GM19463 (cell line): ENCODE measurements at regions not wholly inside any gene's neighbourhood (a gene's known extent, or its start where the extent isn't known, plus 50 kb on each side); places are given as distances from the start of the nearest gene placed in this dataset.

Experiments used
- ATAC-seq: cut with Tn5 transposase; IDR thresholded peaks from one replicate; pipeline ENCODE4 v1.9.1; 2021; ENCODE audit warnings: mild to moderate bottlenecking, moderate library complexity; ENCODE audit not compliant: unreplicated experiment

GRCh38 chr1:29502911-29503840 is 266.9 kb downstream of the PTPRU start:
- no peak for ATAC-seq

- no peak for ATAC-seq
Observed at GRCh38 chr1:29502225-29502910, 266.0 kb downstream of the PTPRU start.

DNA sequence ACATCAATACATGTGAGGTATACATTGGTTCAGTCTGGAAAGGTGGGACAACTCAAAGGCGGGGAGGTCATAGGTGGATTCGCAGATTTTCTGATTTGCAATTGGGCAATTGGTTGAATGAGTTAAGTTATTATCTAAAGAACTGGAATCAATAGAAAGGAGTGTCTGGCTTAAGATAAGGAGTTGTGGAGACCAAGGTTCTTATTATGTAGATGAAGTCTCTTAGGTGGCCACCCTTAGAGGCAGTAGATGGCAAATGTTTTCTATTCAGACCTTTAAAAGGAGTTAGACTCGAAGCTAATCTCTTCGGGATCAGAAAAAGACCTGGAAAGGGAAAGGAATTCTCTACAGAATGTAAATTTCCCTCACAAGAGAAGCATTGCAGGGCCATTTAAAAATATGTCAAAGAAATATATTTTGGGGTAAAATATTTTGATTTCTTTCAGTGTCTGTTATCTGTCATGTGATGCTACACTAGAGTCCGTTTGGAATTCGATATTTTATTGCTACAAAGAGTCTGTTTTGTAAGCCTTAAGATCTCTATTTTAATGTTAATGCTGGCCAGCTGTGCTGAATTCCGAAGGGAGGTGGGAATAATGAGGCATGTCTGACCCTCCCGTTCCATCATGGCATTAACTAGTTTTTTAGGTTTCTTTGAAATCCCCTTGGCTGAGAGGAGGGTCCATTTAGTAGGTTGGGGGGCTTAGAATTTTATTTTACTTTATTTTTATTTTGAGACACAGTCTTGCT is 265.1 kb downstream of the PTPRU start:
- ATAC-seq, result no peak

- ATAC-seq, result no peak
Observed at GRCh38 chr1:29500651-29501050, 264.3 kb downstream of the PTPRU start.

GRCh38 chr1:29500041-29500440 is 263.7 kb downstream of the PTPRU start:
- no peak for ATAC-seq

- ATAC-seq, result no peak
Observed at GRCh38 chr1:29499104-29499650, 262.9 kb downstream of the PTPRU start.

- ATAC-seq, result no peak
Observed at GRCh38 chr1:29498126-29499103, 262.1 kb downstream of the PTPRU start.

DNA sequence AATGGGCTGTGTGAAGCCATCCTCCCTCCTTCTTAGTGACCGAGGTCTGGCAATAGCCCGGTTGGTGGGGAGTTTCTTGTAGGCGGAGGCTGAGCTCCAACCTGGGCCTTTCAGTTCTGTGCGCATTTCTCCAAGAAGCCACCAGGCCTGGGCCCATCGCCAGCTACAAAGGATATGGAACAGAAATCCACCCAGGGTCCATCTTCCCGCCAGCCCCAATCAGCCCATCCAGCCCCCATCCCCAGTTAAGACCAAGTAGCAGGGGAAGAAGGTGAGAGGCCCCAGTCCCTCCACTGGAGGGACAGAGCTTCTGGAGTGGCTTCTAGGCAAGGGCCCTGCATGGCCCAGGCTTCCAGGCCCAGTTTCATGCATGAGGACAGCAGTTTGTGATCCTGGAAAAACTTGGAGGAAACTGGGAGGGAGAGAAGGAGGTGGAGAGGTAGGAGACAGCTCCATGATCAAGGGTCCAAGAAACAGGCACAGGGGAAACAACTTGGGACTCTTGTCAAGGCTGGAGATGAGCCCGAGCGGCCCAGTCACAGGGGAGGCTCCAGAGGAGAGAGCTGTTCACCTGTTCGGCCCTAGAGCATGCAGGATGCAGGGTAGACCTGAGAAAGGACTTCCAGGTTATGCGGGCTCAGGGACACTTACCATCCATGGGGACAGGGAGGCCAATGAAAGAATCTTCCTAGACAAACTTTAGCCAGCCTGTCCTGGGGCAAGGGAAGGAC is 261.2 kb downstream of the PTPRU start:
- ATAC-seq, result no peak

GRCh38 chr1:29496701-29497100 is 260.4 kb downstream of the PTPRU start:
- no peak for ATAC-seq

DNA sequence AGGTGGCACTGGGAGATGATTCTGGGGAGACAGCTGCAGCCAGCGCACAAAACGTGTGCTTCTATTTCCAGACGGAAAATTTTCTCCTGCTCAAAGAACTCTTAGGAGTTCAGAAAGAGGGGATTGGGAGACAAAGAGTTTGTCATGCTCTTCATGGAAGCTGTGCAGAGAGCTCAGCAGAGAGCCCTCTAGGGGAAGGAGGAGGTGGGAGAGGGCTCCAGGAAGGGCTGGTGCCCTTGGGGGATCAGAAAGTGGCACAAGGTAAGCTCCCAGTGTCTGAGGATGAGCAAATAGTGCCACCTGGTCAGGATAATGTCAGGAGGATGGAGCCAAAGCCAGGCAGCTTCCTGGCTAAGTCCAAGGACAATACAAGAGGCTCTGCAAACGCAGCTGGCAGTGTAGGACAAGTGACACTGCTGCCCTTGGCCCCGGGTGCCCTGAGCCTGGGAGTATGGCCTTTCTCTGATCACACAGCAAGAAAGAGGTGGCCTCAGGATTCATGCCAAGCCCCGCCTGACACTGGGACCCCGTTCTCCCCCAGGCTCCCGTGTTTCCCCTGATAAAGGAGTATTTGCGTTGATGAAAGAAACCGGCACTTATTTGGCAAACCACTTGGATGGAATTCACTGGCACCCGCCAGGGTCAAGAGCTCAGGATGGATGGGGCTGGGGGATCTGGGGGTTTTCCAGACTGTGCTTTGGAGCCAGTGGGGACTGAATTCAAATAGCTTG is 254.0 kb downstream of the PTPRU start:
- no peak for ATAC-seq

DNA sequence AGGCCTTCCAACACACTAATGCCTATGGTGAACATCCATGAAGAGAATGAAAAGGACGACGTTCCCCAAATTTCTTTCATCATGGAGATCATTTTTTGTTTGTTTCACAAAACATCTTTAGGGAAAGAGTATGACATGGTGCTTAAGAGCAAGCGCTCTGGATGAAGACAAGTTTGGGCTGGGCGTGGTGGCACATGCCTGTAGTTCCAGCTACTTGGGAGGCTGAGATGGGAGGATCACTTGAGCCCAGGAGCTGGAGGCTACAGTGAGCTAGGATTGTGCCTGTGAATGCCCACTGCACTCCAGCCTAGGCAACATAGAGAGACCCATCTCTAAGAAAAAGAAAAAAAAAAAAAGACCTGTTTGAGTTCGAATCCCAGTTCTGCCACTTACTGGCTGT is 253.1 kb downstream of the PTPRU start:
- no peak for ATAC-seq

DNA sequence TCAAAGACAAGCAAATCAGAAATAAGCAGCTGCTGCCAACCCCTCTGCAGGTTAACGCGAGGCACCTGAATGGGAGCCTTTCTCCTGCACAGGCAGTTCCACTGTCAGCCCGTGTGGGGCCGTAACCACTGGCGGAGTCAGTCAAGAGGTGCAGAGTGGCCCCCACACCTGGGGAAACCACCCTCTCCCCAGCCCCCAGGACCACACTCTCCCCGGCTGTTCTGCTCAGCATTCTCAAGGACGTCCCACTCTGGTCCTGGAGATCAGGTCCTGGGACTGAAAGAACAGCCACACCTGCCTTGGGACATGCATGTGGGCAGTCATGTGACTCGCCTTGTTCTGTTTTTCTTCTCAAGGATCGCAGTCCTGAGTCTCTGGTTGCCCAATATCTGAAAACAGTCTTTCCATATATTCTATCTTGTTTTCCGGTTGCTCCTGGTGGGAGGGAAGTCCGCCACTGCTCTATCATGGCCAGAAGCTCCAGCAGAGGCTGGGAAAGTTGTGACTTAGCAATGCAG is 252.5 kb downstream of the PTPRU start:
- ATAC-seq, result no peak

DNA sequence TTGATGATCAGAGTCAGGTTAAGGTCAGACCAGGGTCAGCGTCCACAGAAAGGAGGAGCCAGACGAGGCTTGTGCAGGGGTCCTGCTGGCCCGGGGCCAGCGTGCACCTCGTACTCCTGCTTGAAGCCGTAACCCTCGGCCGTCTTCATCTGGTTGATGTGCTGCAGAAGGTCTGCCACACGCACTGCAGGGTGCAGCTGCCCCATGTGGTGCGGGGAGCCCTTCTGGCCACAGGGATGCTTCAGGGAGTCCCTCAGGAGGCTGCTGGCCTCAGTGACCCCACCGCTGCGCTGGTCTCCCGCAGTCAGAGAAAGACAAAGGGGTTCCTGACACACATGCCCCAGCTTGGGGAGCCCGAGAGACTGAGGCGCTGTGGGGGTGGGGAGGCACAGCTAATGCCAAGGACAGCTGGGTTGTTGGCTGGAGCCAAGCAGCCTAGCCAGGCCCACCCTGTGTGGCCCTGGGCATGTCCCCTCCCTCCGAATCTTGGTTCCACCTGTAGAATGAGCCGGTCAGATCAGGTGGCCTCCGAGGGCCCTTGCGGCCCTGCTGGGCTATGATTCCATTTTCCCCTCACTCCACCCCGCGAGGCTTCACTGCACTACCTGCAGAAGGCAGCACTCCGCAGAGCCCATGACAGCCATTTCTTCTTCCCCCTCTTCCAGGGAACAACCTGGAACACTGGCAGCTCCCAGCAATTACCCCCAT is 251.9 kb downstream of the PTPRU start:
- no peak for ATAC-seq

GRCh38 chr1:29487291-29487690 is 251.0 kb downstream of the PTPRU start:
- no peak for ATAC-seq

GRCh38 chr1:29485096-29485925 is 249.0 kb downstream of the PTPRU start:
- ATAC-seq, result no peak

DNA sequence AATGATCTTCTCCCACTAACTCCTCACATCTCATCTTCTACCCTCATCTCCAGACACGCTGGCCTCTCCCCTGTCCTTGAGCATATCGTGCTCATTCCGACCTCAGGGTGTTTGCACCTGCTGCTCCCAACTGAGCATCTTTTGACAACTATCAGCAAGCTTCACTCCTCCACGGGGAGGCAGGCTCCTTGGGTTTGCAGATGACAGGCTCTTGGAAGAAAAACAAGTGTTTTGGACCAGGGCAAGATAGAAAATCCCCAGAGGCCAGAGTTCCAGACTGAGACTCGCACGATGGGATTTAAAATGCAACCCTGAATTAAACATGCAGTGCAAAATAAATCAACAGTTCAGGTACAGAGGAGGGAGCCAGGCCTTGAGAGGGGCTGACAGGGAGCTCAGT is 246.7 kb downstream of the PTPRU start:
- no peak for ATAC-seq

- ATAC-seq, result no peak
Observed at GRCh38 chr1:29482064-29482463, 245.7 kb downstream of the PTPRU start.
